ENCODE measurements at regions not wholly inside any gene's neighbourhood (a gene's known extent, or its start where the extent isn't known, plus 50 kb on each side); places are given as distances from the start of the nearest gene placed in this dataset.

DNA sequence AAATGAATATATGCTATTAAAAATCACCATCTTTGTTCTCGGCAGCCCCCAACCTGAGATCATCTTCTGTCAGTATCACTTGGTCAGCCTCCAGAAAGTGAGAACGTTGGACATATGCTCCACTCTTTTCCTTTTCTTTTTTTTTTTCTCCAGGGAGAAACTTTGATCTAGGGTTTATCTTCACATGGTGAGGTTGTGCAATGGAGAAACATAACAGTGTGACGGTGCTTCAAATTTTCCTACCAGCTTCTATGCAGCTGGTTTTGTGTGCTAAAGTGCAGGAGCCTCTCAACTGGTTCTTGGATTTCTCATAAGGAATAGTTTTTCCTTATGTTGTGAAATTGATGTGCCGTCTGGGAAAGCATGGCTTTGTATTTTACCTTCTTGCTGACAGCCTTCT lies 1202.9 kb downstream of the NCAM2 start:
- H3K4me1 Mint-ChIP-seq: peaks cover 5% of the 10 kb centered on the region; the same call in 1 of the 2 replicates
- ChIA-PET CTCF (no interaction called here), POLR2A (no interaction called here)
- DNase-seq (ENCODE audit: low spot score): no peak
- peaks cover 7% of the 10 kb centered on the region; the same call in 1 of the 2 replicates for H3K36me3 Mint-ChIP-seq
- TF ChIP-seq, protein P1, sequence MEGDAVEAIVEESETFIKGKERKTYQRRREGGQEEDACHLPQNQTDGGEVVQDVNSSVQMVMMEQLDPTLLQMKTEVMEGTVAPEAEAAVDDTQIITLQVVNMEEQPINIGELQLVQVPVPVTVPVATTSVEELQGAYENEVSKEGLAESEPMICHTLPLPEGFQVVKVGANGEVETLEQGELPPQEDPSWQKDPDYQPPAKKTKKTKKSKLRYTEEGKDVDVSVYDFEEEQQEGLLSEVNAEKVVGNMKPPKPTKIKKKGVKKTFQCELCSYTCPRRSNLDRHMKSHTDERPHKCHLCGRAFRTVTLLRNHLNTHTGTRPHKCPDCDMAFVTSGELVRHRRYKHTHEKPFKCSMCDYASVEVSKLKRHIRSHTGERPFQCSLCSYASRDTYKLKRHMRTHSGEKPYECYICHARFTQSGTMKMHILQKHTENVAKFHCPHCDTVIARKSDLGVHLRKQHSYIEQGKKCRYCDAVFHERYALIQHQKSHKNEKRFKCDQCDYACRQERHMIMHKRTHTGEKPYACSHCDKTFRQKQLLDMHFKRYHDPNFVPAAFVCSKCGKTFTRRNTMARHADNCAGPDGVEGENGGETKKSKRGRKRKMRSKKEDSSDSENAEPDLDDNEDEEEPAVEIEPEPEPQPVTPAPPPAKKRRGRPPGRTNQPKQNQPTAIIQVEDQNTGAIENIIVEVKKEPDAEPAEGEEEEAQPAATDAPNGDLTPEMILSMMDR (IDR thresholded peaks at IDR 0.05): no peak
- TF ChIP-seq E2F1 (CRISPR knock-in tag; IDR thresholded peaks at IDR 0.05): no peak
- TF ChIP-seq, protein P2, sequence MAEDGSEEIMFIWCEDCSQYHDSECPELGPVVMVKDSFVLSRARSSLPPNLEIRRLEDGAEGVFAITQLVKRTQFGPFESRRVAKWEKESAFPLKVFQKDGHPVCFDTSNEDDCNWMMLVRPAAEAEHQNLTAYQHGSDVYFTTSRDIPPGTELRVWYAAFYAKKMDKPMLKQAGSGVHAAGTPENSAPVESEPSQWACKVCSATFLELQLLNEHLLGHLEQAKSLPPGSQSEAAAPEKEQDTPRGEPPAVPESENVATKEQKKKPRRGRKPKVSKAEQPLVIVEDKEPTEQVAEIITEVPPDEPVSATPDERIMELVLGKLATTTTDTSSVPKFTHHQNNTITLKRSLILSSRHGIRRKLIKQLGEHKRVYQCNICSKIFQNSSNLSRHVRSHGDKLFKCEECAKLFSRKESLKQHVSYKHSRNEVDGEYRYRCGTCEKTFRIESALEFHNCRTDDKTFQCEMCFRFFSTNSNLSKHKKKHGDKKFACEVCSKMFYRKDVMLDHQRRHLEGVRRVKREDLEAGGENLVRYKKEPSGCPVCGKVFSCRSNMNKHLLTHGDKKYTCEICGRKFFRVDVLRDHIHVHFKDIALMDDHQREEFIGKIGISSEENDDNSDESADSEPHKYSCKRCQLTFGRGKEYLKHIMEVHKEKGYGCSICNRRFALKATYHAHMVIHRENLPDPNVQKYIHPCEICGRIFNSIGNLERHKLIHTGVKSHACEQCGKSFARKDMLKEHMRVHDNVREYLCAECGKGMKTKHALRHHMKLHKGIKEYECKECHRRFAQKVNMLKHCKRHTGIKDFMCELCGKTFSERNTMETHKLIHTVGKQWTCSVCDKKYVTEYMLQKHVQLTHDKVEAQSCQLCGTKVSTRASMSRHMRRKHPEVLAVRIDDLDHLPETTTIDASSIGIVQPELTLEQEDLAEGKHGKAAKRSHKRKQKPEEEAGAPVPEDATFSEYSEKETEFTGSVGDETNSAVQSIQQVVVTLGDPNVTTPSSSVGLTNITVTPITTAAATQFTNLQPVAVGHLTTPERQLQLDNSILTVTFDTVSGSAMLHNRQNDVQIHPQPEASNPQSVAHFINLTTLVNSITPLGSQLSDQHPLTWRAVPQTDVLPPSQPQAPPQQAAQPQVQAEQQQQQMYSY (CRISPR knock-in tag; IDR thresholded peaks at IDR 0.05): no peak
- peaks cover 18% of the 10 kb centered on the region for H3K9me3 Mint-ChIP-seq
- ATAC-seq: no peak
- H3K4me3 Mint-ChIP-seq: no peak overlapping the region
- H3K27ac Mint-ChIP-seq: no peak overlapping the region
- H3K27me3 Mint-ChIP-seq (ENCODE audit: low read depth): no peaks in the 10 kb centered on the region

GRCh38 chr21:22201669-22202068 lies 1203.5 kb downstream of the NCAM2 start:
- ATAC-seq (no peak), DNase-seq (ENCODE audit: low spot score) (no peak)
- H3K27me3 Mint-ChIP-seq (ENCODE audit: low read depth): no peaks in the 10 kb centered on the region
- H3K36me3 Mint-ChIP-seq: peaks cover 7% of the 10 kb centered on the region; the same call in 1 of the 2 replicates
- no peak overlapping the region for H3K4me3 Mint-ChIP-seq
- TF ChIP-seq STAT6 (CRISPR knock-in tag; conservative IDR thresholded peaks at IDR 0.05; ENCODE audit: low read depth) (no peak), CREB1 (CRISPR knock-in tag; IDR thresholded peaks at IDR 0.05) (no peak)
- TF ChIP-seq, protein P3, sequence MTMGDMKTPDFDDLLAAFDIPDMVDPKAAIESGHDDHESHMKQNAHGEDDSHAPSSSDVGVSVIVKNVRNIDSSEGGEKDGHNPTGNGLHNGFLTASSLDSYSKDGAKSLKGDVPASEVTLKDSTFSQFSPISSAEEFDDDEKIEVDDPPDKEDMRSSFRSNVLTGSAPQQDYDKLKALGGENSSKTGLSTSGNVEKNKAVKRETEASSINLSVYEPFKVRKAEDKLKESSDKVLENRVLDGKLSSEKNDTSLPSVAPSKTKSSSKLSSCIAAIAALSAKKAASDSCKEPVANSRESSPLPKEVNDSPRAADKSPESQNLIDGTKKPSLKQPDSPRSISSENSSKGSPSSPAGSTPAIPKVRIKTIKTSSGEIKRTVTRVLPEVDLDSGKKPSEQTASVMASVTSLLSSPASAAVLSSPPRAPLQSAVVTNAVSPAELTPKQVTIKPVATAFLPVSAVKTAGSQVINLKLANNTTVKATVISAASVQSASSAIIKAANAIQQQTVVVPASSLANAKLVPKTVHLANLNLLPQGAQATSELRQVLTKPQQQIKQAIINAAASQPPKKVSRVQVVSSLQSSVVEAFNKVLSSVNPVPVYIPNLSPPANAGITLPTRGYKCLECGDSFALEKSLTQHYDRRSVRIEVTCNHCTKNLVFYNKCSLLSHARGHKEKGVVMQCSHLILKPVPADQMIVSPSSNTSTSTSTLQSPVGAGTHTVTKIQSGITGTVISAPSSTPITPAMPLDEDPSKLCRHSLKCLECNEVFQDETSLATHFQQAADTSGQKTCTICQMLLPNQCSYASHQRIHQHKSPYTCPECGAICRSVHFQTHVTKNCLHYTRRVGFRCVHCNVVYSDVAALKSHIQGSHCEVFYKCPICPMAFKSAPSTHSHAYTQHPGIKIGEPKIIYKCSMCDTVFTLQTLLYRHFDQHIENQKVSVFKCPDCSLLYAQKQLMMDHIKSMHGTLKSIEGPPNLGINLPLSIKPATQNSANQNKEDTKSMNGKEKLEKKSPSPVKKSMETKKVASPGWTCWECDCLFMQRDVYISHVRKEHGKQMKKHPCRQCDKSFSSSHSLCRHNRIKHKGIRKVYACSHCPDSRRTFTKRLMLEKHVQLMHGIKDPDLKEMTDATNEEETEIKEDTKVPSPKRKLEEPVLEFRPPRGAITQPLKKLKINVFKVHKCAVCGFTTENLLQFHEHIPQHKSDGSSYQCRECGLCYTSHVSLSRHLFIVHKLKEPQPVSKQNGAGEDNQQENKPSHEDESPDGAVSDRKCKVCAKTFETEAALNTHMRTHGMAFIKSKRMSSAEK (CRISPR knock-in tag; IDR thresholded peaks at IDR 0.05; ENCODE audit: borderline replicate concordance): no peak
- H3K27ac Mint-ChIP-seq: no peak overlapping the region
- ChIA-PET POLR2A (no interaction called here), CTCF (no interaction called here)
- H3K9me3 Mint-ChIP-seq: peaks cover 18% of the 10 kb centered on the region
- H3K4me1 Mint-ChIP-seq: peaks cover 5% of the 10 kb centered on the region; the same call in 1 of the 2 replicates

- ChIA-PET POLR2A (no interaction called here), CTCF (no interaction called here)
- no peak for DNase-seq (ENCODE audit: low spot score)
- Mint-ChIP-seq H3K27ac (no peak overlapping the region), H3K9me3 (peaks cover 11% of the 10 kb centered on the region), H3K36me3 (no peaks in the 10 kb centered on the region), H3K27me3 (ENCODE audit: low read depth) (no peaks in the 10 kb centered on the region), H3K4me1 (no peaks in the 10 kb centered on the region), H3K4me3 (no peak overlapping the region)
- no peak for ATAC-seq
- TF ChIP-seq IRF2 (CRISPR knock-in tag; IDR thresholded peaks at IDR 0.05; ENCODE audit: borderline replicate concordance, low read depth): no peak
- no peak for TF ChIP-seq ESRRA (CRISPR knock-in tag; IDR thresholded peaks at IDR 0.05; ENCODE audit: borderline replicate concordance)
- no peak for TF ChIP-seq FOXK1 (CRISPR knock-in tag; IDR thresholded peaks at IDR 0.05)
- no peak for TF ChIP-seq STAT6 (CRISPR knock-in tag; conservative IDR thresholded peaks at IDR 0.05; ENCODE audit: low read depth)
- peak; percentile 21; the same call in 1 of the 2 replicates for TF ChIP-seq HMGA2 (CRISPR knock-in tag; IDR thresholded peaks at IDR 0.05)
Observed at GRCh38 chr21:22209304-22209700, 1211.1 kb downstream of the NCAM2 start.

Measured in WTC11 (cell line).